Astrocyte (in vitro differentiated cells and primary cell): ENCODE measurements at regions not wholly inside any gene's neighbourhood (a gene's known extent, or its start where the extent isn't known, plus 50 kb on each side); places are given as distances from the start of the nearest gene placed in this dataset.
A peak's percentile ranks its signal among the peaks of the same experiment; 100 is the strongest.

Experiments
- DNase-seq: peaks from one replicate; pipeline ENCODE4 v3.0.0-alpha.2; 2010; ENCODE audit warnings: low read depth
- FAIRE-seq: peaks from 2 replicates; lab custom pipeline; 2011; peaks lifted over from hg19 to GRCh38; lab: Jason Lieb, UNC
- H2AFZ ChIP-seq: 2 replicates; pipeline ENCODE4 v1.6.0; 2012; ENCODE audit warnings: low read depth, low read length, inconsistent platforms
- H3K27ac ChIP-seq: 2 replicates; pipeline ENCODE4 v1.5.1; 2011; ENCODE audit warnings: low read depth, low read length, inconsistent platforms
- H3K27me3 ChIP-seq: 2 replicates; pipeline ENCODE4 v1.6.0; 2011; ENCODE audit warnings: low read length, inconsistent platforms; ENCODE audit not compliant: insufficient read depth
- H3K36me3 ChIP-seq: 2 replicates; pipeline ENCODE4 v1.5.1; 2011; ENCODE audit warnings: low read length, inconsistent platforms; ENCODE audit not compliant: insufficient read depth
- H3K4me1 ChIP-seq: 2 replicates; pipeline ENCODE4 v1.5.1; 2011; ENCODE audit warnings: low read length, inconsistent platforms; ENCODE audit not compliant: insufficient read depth
- H3K4me2 ChIP-seq: 2 replicates; pipeline ENCODE4 v1.6.0; 2012; ENCODE audit warnings: low read length, inconsistent platforms
- H3K4me3 ChIP-seq: 2 replicates; pipeline ENCODE4 v1.5.1; 2011; ENCODE audit warnings: low read depth, mild to moderate bottlenecking, low read length, inconsistent platforms; ENCODE audit not compliant: insufficient read depth
- H3K79me2 ChIP-seq: 2 replicates; pipeline ENCODE4 v1.6.0; 2012; ENCODE audit warnings: mild to moderate bottlenecking, low read length, inconsistent platforms; ENCODE audit not compliant: insufficient read depth
- H3K9ac ChIP-seq: 2 replicates; pipeline ENCODE4 v1.6.0; 2012; ENCODE audit warnings: mild to moderate bottlenecking, low read length, inconsistent platforms
- H3K9me3 ChIP-seq: 2 replicates; pipeline ENCODE4 v1.5.1; 2012; ENCODE audit warnings: low read depth, mild to moderate bottlenecking, low read length, inconsistent platforms; ENCODE audit not compliant: insufficient read depth
- H4K20me1 ChIP-seq: 2 replicates; pipeline ENCODE4 v1.6.0; 2012; ENCODE audit warnings: low read length, inconsistent platforms; ENCODE audit not compliant: insufficient read depth
- H3K27ac Mint-ChIP-seq: one replicate; pipeline ENCODE4 v1.8.0; 2021; ENCODE audit warnings: mild to moderate bottlenecking, mixed read lengths; ENCODE audit not compliant: unreplicated experiment
- H3K27me3 Mint-ChIP-seq: one replicate; pipeline ENCODE4 v1.8.0; 2021; ENCODE audit warnings: low read depth, mixed read lengths; ENCODE audit not compliant: unreplicated experiment
- H3K36me3 Mint-ChIP-seq: one replicate; pipeline ENCODE4 v1.8.0; 2021; ENCODE audit warnings: low read depth, mixed read lengths; ENCODE audit not compliant: unreplicated experiment
- H3K4me1 Mint-ChIP-seq: one replicate; pipeline ENCODE4 v1.8.0; 2021; ENCODE audit warnings: low read depth, mixed read lengths; ENCODE audit not compliant: unreplicated experiment
- H3K4me3 Mint-ChIP-seq: one replicate; pipeline ENCODE4 v1.8.0; 2021; ENCODE audit warnings: mild to moderate bottlenecking, moderate library complexity, mixed read lengths; ENCODE audit not compliant: unreplicated experiment
- H3K9me3 Mint-ChIP-seq: one replicate; pipeline ENCODE4 v1.8.0; 2021; ENCODE audit warnings: mild to moderate bottlenecking, mixed read lengths; ENCODE audit not compliant: unreplicated experiment
- CTCF ChIP-seq: IDR thresholded peaks from 2 replicates; pipeline ENCODE4 v1.5.1; 2011; ENCODE audit warnings: low read depth, mild to moderate bottlenecking, inconsistent platforms, low read length, moderate library complexity; ENCODE audit not compliant: insufficient read depth
- EZH2 ChIP-seq: IDR thresholded peaks from 2 replicates; pipeline ENCODE4 v1.6.1; 2012; ENCODE audit warnings: mild to moderate bottlenecking, low read length, inconsistent platforms; ENCODE audit not compliant: insufficient read depth

DNA sequence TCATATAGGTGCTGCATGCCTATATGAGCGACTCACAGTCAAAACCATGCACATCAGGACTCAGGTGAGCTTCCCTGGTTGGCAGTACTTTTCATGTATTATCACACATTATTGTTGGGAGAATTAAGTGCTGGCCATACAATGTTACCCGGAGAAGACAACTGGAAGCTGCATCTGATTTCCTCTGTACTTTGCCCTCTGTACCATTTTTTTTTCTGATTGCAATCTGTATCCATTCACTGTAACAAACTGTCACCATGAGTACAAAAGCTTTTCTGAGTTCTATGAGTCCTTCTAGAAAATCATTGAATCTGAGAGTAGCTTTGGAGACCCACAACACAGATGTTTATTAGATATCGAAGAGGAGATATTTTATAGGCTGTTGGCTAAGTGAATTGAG, 651.0 kb downstream of the NR2F1-AS1 start:
- no peaks in the 10 kb centered on the region for H3K9me3 Mint-ChIP-seq
- Histone ChIP-seq H2AFZ (no peak overlapping the region), H3K4me2 (no peak overlapping the region), H3K9ac (no peak overlapping the region), H3K36me3 (no peaks in the 10 kb centered on the region), H3K79me2 (no peaks in the 10 kb centered on the region), H3K4me1 (no peaks in the 10 kb centered on the region), H3K4me3 (no peak overlapping the region), H4K20me1 (no peaks in the 10 kb centered on the region), H3K27ac (no peak overlapping the region), H3K27me3 (no peaks in the 10 kb centered on the region), H3K9me3 (no peaks in the 10 kb centered on the region)
- no peak overlapping the region for H3K4me3 Mint-ChIP-seq
- TF ChIP-seq EZH2 (no peak), CTCF (no peak)
- DNase-seq = no peak
- H3K27me3 Mint-ChIP-seq = no peaks in the 10 kb centered on the region
- H3K4me1 Mint-ChIP-seq = peaks cover 4% of the 10 kb centered on the region
- H3K36me3 Mint-ChIP-seq = no peaks in the 10 kb centered on the region
- FAIRE-seq = no peak
- no peak overlapping the region for H3K27ac Mint-ChIP-seq

- no peaks in the 10 kb centered on the region for H3K36me3 ChIP-seq
- H3K4me3 Mint-ChIP-seq = no peak overlapping the region
- H3K27ac ChIP-seq = no peak overlapping the region
- no peaks in the 10 kb centered on the region for H3K36me3 Mint-ChIP-seq
- TF ChIP-seq EZH2 = no peak
- no peak for TF ChIP-seq CTCF
- no peaks in the 10 kb centered on the region for H3K9me3 Mint-ChIP-seq
- H4K20me1 ChIP-seq = no peaks in the 10 kb centered on the region
- H3K4me3 ChIP-seq = no peak overlapping the region
- no peak overlapping the region for H2AFZ ChIP-seq
- H3K27me3 Mint-ChIP-seq = no peaks in the 10 kb centered on the region
- no peak overlapping the region for H3K9ac ChIP-seq
- H3K27me3 ChIP-seq = no peaks in the 10 kb centered on the region
- H3K9me3 ChIP-seq = no peaks in the 10 kb centered on the region
- no peaks in the 10 kb centered on the region for H3K79me2 ChIP-seq
- DNase-seq = peak; percentile 37
- H3K4me1 ChIP-seq = no peaks in the 10 kb centered on the region
- peaks cover 4% of the 10 kb centered on the region for H3K4me1 Mint-ChIP-seq
- FAIRE-seq = no peak
- no peak overlapping the region for H3K4me2 ChIP-seq
- no peak overlapping the region for H3K27ac Mint-ChIP-seq
Measured at GRCh38 chr5:92927291-92927778, 653.7 kb downstream of the NR2F1-AS1 start.

DNA sequence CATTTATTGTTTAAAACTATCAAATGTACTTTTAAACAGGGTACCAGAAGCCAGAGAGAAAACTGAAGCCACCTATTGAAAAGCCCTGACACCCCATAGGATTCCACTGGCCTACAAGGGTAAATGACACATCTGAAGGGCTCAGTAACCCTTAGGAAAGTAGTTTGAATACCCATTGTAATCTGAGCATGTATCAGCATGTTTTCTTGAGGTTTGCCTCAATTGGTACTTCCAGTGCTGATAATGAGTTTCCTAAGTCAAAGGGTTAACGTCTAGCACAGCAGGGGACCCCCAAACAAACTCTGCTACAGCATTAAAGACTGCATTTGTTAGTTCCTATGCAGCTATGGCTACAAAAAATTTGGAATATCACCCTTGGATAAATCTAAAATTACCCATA, 657.1 kb downstream of the NR2F1-AS1 start:
- Mint-ChIP-seq H3K9me3 (no peaks in the 10 kb centered on the region), H3K4me3 (no peak overlapping the region), H3K27me3 (peaks cover 2% of the 10 kb centered on the region), H3K36me3 (no peaks in the 10 kb centered on the region), H3K4me1 (peaks cover 4% of the 10 kb centered on the region), H3K27ac (no peak overlapping the region)
- no peaks in the 10 kb centered on the region for H3K27me3 ChIP-seq
- H3K9ac ChIP-seq = no peak overlapping the region
- TF ChIP-seq CTCF = no peak
- no peak for TF ChIP-seq EZH2
- FAIRE-seq (no peak), DNase-seq (no peak)
- H3K79me2 ChIP-seq = no peaks in the 10 kb centered on the region
- no peak overlapping the region for H3K4me2 ChIP-seq
- no peak overlapping the region for H3K4me3 ChIP-seq
- H3K27ac ChIP-seq = no peak overlapping the region
- H3K4me1 ChIP-seq = no peaks in the 10 kb centered on the region
- H4K20me1 ChIP-seq = no peaks in the 10 kb centered on the region
- H2AFZ ChIP-seq = no peak overlapping the region
- H3K36me3 ChIP-seq = no peaks in the 10 kb centered on the region
- no peaks in the 10 kb centered on the region for H3K9me3 ChIP-seq
